GM18511 (cell line): ENCODE measurements at regions not wholly inside any gene's neighbourhood (a gene's known extent, or its start where the extent isn't known, plus 50 kb on each side); places are given as distances from the start of the nearest gene placed in this dataset.

Experiments used
- ATAC-seq: cut with Tn5 transposase; IDR thresholded peaks from one replicate; pipeline ENCODE4 v1.9.1; 2021; ENCODE audit warnings: mild to moderate bottlenecking, moderate library complexity; ENCODE audit not compliant: unreplicated experiment

DNA sequence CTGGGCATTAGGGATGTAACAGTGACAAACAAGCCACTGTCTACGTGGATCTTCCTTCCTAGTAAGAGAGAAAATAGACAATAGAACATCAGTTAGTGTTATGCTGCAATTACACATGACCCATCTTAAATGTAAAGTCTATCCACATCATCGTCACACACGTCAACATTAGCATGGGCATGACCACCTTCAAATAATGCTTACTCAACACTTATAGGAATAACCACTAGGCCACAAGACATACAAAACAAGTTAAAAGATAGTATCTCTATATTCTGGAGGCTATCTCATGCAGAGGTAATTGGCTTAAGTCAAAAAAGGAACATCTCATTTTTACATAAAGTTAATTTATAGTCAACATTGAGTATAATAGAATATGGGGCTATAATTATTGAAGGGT, 156.5 kb downstream of the MOXD1 start:
- ATAC-seq, result no peak

DNA sequence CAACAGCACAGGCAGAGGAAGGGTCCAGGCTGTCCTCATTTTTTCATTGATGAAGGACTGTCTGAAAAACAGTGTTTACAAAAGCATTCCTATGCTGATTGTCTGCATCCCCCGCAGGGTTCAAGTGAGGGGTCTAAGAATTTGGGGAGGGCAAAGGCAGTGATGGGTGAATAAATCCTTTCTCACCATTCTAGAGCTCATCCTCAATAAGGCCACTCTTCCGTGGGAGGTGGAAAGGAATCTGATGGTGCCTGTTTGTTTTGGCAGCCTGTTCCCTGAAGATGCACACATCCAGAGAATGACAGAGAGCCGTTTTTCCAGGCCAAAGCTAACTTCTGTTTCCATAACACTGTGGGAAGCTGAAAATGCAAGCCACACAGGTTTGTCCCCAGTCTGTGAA, 164.5 kb downstream of the MOXD1 start:
- no peak for ATAC-seq

DNA sequence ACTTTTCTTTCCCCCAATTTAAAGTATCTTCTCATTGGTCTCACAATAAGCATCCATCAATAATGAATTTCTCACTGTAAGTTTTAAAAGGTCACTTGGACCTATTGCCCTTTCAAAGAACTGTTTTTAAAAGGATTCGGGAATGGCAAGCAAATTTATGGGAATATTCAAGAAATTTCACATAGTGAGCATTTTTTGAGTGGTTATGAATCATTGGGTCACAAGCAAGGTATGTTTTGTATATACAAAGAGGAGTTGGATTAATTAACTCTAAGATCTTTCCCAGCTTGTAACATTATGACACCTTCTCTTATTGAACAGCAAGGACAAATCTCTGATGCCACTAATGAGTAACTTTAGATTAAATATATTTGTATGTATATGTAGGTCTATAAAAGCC, 165.0 kb downstream of the MOXD1 start:
- ATAC-seq, result no peak

DNA sequence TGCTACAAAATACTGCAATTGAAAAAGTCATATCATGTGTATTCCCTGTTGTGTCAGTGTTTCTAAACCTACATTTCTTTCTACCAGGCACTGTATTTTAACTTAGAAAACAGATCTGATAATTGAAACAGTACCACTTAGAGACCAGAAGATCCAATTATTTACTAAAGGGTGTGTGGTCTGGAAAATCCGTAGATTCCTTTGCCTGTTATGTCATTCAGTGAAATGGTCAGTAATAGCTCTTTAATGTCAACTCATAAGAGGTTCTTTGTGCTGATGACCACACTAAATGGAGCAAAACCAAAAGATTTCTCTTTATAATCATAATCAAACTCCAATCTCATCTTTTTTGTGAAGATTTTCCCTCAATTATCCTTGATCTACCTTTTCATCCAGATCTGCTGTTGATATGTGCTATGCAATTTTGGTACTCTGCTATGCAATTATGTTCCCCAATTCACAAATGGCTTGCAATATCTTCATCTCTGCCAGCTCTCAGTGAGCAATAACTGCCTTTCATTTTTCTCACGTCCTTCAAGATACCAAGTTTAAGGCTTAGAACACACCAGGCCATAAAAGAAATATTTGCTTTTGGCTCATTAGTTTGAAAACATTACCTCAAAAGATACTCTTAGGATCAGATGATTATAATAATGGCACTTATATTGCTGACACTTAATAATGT, 165.5 kb downstream of the MOXD1 start:
- no peak for ATAC-seq

DNA sequence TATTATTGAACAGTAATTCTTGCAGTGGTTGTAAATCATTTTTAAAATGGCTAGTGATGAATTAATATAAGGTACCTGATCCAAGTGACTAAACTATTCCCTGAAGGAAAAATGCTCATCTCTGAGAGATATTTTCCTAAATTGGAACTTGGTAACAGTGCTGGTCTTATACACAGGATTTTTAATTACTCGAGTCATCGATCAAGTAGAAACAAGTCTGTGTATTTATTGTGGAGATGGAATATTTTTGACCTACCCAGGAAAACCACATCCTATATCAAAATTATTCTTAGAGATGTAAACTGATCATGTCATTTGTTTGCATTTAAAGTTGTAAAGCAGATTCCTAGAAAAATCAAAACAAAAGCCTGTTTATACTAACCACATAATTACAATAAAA, 166.9 kb downstream of the MOXD1 start:
- no peak for ATAC-seq

DNA sequence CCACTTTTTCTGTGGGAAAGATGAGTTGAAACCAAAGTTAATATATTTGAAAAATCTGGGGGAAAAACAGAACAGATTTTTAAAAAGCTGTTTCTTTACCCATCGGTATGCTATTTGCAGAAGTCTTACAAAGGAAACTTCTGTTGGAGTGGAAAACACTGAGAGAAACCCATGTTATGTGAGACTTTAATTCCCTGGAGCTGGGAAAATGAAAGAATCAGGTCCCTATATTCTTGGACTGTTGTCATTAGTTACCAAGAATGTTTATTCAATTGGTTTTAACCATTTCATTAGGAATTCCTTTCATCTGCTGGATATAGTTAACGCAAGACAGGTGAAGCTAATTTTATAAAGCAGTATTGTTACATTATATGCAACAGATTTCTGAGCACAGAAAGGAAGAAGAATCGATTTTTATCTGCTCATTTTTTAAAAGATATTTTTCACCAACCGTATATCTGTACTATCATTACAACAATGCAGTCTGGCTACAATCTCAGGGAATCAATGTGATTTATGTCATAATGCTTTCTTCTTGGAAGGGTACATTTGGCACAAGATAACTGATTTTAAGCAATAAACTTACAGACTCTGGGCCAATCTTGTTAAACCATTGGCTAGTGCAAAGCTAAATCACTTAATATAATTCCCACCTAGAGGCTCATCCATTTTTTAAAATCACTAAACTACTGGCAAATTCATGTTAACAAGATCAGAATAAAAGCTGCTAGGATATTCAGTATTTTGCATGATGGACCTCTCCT, 170.0 kb downstream of the MOXD1 start:
- ATAC-seq, result no peak

DNA sequence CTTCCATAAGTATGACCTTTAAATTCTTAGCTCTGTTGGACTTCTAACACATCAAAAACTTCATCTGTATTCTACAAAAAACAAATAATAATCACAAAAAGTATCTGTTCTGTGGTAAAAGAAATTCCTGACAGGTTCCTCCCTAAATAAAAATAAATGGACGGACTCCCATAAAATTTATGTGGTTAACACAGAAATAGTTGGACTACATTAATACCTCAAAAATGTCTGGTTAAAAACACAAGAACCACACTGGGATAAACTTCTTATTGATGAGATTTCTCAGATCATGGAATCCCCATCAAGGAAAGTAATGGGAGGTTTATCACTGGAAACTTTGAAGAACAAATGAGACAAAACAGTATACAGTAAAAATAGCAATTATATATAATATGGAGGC, 172.4 kb downstream of the MOXD1 start:
- no peak for ATAC-seq

DNA sequence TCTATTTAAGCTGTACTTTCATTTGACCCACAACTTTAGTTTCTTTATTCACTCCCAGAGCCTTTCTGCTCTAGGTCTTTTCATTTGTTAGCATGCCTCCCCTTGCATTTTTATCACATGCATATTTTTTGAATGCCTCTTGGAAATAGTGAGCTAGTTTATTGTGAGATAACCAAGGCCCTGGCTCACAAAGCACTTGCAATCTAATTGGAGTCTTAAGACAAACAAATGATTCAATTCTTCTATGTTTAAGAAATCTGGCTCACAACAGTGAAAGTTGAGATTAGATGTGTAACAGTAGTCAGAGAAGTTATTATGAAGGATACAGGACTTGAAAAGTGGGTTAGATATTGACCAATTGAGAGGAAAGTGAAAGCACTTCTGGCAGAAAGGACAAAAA, 173.4 kb downstream of the MOXD1 start:
- no peak for ATAC-seq

DNA sequence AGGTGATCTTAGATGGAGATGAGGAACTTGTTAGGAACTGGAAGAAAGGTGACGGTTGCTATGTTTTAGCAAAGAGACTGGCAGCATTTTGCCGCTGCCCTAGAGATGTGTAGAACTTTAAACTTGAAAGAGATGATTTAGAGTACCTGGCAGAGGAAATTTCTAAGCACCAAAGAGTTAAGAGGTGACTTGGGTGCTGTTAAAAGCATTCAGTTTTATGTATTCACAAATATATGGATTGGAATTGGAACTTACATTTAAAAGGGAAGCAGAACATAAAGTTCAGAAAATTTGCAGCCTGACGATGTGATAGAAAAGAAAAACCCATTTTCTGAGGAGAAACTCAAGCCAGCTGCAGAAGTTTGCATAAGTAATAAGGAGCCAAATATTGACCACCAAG, 176.3 kb downstream of the MOXD1 start:
- ATAC-seq, result no peak

DNA sequence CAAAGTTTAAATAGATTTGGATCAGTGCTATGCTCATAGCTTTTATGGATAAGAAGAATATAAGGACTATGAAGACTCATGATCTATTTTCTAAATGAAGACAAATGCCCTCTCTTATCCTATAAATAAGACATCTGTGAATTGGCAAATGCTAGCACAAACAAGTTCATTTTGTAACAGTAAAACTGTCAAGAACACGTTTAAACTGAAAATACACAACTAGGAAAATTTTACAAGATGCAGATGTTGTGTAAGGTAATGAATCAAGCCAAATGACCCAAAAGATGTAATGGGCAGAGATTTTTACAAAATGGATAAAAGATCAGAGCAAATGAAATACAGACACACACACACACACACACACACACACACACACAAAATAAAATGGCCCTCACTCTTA, 180.5 kb downstream of the MOXD1 start:
- ATAC-seq, result no peak

DNA sequence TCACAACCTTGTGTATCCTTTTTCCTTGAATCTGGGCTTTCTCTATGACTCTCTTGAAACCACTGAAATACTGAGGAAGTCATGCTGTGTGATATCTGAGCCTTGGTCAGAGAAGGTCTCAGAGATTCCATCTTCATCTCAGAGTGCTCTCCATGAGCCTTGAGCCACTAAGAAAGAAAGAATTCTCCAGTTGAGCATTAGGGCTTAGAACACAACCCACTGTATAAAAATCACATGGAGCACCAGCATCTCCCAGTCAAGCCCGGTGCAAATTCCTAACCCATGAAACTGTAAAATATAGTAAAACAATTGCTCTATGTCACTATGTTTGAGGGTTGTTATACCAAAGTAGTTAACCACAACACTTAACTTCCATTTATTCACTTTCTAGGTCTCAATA, 181.4 kb downstream of the MOXD1 start:
- no peak for ATAC-seq

DNA sequence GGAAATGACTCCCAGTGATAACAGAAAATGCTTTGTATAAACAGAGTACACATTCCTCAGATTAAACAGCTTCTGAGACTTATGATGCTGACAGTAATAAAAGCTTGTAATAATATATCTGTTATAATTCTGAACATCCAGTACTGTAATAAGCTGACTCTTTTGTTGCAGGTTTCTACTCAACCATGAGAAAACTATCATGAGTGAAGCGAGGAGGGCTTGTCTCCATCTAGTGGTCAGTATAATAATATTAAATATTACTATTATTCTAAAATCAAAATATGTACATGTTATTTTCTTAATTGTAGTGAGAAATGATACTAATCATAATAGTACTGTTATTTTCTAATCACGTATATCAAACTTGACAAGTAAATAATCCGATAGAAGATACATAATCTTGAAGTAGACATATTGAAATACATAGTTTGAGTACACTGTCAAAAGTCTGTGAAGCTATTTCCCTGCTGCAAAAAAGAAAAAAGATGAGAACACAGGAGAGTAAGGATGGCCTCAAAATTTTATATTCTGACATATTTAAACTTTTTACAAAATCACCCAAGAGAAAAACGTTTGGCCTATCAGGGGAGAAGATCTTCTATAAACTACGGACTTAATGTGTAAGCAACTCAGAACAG, 183.1 kb downstream of the MOXD1 start:
- ATAC-seq, result no peak

DNA sequence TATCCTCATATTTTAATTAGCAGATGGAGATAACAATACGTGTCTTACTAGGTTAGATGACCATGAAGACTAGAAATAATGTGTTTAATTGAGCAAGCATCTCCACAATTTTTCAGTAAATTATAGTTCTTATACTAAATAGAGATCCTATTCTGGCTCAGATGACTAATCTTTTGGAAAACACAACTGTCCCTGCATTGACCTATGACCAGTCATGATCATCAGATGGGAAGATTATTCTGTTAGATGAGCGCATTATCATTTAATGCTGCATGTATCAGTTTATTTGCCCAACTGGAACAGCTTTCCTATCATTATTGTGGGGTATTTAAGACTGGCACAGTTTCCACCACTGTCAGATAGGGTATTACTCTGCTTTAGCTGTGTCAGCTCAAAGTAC, 185.5 kb downstream of the MOXD1 start:
- ATAC-seq, result no peak

DNA sequence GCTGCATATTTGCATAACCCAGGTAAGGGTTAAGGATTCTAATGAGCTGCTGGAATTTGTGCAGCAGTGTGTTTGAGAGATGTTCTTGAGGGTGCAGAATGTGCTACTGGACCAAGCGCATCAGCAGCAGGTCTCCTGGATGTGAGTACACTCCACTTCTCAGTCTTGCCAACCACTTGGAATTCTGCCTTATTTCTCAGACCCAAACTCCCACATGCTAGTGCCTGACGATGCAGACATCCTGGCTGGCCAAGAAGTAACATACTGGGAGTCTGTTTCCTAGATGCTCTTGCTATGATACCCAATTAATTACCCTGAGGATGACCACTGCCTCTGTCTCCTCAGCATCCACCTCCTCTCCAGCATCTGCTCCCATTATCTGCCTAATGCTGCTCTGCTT, 186.6 kb downstream of the MOXD1 start:
- no peak for ATAC-seq

DNA sequence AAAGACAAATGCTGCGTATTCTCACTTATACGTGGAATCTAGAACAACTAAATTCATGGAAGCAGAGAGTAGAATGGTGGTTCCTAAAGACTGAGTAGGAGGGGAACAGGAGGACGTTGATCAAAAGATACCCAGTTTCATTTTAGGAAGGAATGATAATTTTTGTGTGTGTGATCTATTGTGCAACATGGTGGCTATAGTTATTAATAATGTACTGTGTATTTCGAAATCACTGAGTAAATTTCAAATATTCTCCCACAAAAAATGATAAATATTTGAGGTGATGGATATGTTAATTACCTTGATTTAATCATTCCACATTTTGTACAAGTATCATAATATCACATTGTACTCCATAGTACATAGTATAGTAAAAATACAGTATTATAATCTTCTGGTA, 187.5 kb downstream of the MOXD1 start:
- ATAC-seq, result no peak

DNA sequence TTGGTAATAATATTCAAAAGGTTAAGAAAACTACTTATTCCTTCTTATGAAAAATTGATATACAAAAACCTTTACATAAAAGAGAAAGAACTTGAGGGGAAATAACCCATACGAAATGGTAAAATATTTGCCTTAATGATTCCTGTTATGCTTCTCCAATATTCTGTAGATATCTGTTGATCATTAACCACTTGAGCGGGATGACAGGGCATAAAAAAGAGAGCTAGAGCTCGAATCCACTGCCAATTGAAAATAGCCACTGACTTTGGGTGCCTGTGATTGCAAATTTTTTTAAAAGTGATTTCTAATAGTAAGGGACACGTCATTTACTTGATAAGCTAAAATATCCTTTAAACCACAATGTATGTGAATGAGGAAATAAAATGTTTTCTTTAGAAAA, 188.1 kb downstream of the MOXD1 start:
- ATAC-seq, result no peak

DNA sequence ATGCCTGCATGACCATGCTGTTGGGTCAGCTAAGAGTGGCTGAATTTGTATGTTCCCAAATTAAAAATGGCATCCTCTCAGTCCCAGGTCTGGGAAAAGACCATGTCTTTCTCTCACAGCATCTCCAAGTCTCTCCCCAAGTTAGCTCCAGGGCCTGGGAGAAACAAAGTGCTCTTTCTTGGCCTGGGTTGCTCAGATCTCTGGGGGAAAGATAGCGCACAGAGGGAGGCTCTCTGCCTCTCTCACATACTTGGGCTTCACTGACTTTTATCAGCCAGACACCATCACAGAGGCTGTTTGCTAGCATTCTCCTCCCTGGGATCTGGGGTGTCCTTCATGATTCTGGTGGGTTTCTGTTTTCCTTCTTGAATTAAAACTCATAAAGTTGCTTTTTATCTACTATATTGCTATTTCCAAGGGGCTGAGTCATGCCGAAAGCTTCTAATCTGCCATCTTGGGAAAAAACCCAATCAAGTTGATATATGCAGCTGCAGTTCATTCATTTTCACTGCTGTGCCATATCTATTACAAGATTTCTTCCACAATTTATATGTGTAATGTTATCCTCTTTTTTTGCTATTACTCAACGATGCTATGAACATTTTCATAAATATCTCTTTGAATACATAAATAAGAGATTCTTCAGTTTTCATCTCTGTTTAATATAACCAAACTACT, 190.2 kb downstream of the MOXD1 start:
- ATAC-seq, result no peak

DNA sequence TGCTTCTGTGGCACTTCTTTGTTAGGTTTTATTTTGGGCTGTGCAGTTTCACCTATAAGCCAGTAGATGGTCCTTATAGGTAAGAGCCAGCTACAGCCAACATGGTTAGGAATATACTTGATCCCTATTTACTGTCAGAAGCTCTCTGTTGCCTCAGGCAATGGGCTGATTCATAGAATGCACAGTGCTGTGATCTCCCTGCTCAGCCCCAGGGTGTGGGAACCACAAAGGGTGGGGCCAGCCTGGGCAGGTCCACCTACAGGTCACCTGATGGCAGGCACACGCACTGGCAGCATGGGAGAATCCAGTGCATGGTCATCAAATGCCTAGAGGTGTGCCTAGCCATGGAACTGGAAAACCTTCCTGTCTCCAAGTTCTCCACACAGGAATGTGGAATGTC, 191.9 kb downstream of the MOXD1 start:
- ATAC-seq, result no peak

DNA sequence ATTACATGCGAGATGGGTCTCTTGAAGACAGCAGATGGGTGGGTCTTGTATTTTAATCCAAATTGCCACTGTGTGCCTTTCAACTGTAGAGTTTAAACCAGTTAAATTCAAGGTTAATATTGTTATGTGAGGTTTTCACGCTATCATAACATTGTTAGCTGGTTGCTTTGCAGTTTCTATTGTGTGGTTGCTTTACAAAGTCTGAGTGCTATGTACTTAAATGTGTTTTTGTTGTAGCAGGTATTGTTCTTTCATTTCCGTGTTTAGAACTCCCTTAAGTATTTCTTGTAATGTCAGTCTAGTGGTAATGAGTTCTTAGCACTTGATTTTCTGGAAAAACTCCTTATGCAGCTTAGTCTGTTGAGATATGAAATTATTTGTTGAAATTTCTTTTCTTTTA, 193.3 kb downstream of the MOXD1 start:
- no peak for ATAC-seq

DNA sequence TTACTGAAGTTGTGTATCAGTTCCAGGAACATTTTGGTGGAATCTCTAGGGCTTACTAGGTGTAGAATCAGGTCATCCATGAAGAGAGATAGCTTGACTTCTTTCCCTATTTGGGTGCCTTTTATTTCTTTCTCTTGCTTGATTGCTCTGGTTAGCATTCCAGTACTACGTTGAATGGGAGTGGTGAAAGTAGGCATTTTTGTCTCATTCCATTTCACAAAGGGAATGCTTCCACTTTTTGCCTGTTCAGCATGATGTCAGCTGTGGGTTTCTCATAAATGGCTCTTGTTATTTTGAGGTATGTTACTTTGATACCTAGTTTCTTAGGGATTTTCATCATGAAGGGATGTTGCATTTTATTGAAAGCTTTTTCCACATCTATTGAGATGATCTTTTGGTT, 195.3 kb downstream of the MOXD1 start:
- no peak for ATAC-seq

DNA sequence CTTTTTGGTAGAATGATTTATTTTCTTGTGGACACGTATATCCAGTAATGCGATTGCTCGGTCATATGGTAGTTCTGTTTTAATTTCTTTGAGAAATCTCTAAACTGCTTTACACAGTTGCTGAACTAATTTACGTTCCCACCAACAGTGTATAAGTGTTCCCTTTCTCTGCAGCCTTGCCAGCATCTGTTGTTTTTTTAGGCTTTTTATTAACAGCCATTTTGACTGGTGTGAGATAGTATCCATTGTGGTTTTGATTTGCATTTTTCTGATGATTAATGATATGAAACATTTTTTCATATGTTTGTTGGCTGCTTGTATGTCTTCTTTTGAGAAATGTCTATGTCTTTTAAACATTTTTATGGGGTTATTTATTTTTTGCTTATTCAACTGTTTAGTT, 196.7 kb downstream of the MOXD1 start:
- ATAC-seq, result no peak

DNA sequence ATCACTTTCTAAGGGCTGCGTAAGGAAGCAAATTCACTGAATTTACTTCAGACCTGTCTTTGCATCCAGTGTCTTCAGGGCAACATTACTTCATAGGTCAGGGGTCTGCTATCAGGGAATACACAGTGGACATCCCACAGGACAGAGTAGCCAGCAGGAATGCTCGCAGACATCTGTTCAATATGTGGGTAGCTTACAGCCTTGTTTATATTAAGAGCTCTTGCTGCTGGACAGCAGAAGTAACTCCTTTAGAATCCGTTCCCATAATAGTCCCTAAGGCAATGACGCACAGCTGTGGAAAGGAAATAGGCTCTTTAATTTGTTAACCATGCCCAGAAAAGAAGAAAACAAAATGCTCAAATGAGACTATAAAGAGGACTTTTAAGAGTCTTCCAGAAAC, 198.7 kb downstream of the MOXD1 start:
- ATAC-seq, result no peak
